ENCODE measurements at regions not wholly inside any gene's neighbourhood (a gene's known extent, or its start where the extent isn't known, plus 50 kb on each side); places are given as distances from the start of the nearest gene placed in this dataset.

- no peak for DNase-seq (ENCODE audit: low spot score)
These were observed 1459.5 kb downstream of the ZPLD1 start for GRCh38 chr3:103894162-103894822.

- no peak for DNase-seq (ENCODE audit: low spot score)
These were observed 1464.5 kb downstream of the ZPLD1 start for GRCh38 chr3:103899328-103899727.

- no peak for DNase-seq (ENCODE audit: low spot score)
These were observed 1461.7 kb upstream of the ALCAM start for GRCh38 chr3:103904991-103905390.

GRCh38 chr3:103906304-103906703, 1460.4 kb upstream of the ALCAM start:
- DNase-seq (ENCODE audit: low spot score) = no peak

- no peak for DNase-seq (ENCODE audit: low spot score)
These were observed 1459.9 kb upstream of the ALCAM start for GRCh38 chr3:103906808-103907207.

GRCh38 chr3:103907567-103907966, 1459.1 kb upstream of the ALCAM start:
- peak; percentile 6 for DNase-seq (ENCODE audit: low spot score)

GRCh38 chr3:103909395-103909794, 1457.3 kb upstream of the ALCAM start:
- no peak for DNase-seq (ENCODE audit: low spot score)

GRCh38 chr3:103918336-103918735, 1448.4 kb upstream of the ALCAM start:
- no peak for DNase-seq (ENCODE audit: low spot score)

GRCh38 chr3:103919327-103919726, 1447.4 kb upstream of the ALCAM start:
- no peak for DNase-seq (ENCODE audit: low spot score)

- no peak for DNase-seq (ENCODE audit: low spot score)
These were observed 1442.8 kb upstream of the ALCAM start for GRCh38 chr3:103923907-103924306.

- DNase-seq (ENCODE audit: low spot score) = no peak
These were observed 1442.2 kb upstream of the ALCAM start for GRCh38 chr3:103924544-103924943.

- no peak for DNase-seq (ENCODE audit: low spot score)
These were observed 1439.8 kb upstream of the ALCAM start for GRCh38 chr3:103926936-103927335.

GRCh38 chr3:103927896-103928295, 1438.8 kb upstream of the ALCAM start:
- no peak for DNase-seq (ENCODE audit: low spot score)

- DNase-seq (ENCODE audit: low spot score) = no peak
These were observed 1429.6 kb upstream of the ALCAM start for GRCh38 chr3:103937094-103937493.

- DNase-seq (ENCODE audit: low spot score) = peak; percentile 32
These were observed 1419.6 kb upstream of the ALCAM start for GRCh38 chr3:103947062-103947461.

- no peak for DNase-seq (ENCODE audit: low spot score)
These were observed 1417.0 kb upstream of the ALCAM start for GRCh38 chr3:103949693-103950092.

GRCh38 chr3:103950676-103951075, 1416.0 kb upstream of the ALCAM start:
- no peak for DNase-seq (ENCODE audit: low spot score)

GRCh38 chr3:103953796-103954195, 1412.9 kb upstream of the ALCAM start:
- DNase-seq (ENCODE audit: low spot score) = no peak

- no peak for DNase-seq (ENCODE audit: low spot score)
These were observed 1405.9 kb upstream of the ALCAM start for GRCh38 chr3:103960819-103961218.

GRCh38 chr3:103963599-103963998, 1403.1 kb upstream of the ALCAM start:
- DNase-seq (ENCODE audit: low spot score) = no peak

GRCh38 chr3:103965764-103966163, 1400.9 kb upstream of the ALCAM start:
- DNase-seq (ENCODE audit: low spot score) = no peak

GRCh38 chr3:103966749-103967148, 1400.0 kb upstream of the ALCAM start:
- no peak for DNase-seq (ENCODE audit: low spot score)

GRCh38 chr3:103968131-103968530, 1398.6 kb upstream of the ALCAM start:
- no peak for DNase-seq (ENCODE audit: low spot score)

GRCh38 chr3:103968751-103969150, 1398.0 kb upstream of the ALCAM start:
- no peak for DNase-seq (ENCODE audit: low spot score)

All from HuH-7 (cell line).